ENCODE measurements at regions not wholly inside any gene's neighbourhood (a gene's known extent, or its start where the extent isn't known, plus 50 kb on each side); places are given as distances from the start of the nearest gene placed in this dataset.

- no peak for DNase-seq (ENCODE audit: low spot score)
These were observed 51.4 kb upstream of the MSX1 start for GRCh38 chr4:4808086-4808485.

- DNase-seq (ENCODE audit: low spot score) = peak; percentile 73
These were observed 53.6 kb upstream of the MSX1 start for GRCh38 chr4:4805887-4806286.

GRCh38 chr4:4803912-4804296, 55.6 kb upstream of the MSX1 start:
- no peak for DNase-seq (ENCODE audit: low spot score)

- DNase-seq (ENCODE audit: low spot score) = peak; percentile 24
These were observed 56.1 kb upstream of the MSX1 start for GRCh38 chr4:4803216-4803911.

GRCh38 chr4:4800646-4801408, 58.6 kb upstream of the MSX1 start:
- DNase-seq (ENCODE audit: low spot score) = no peak

- no peak for DNase-seq (ENCODE audit: low spot score)
These were observed 65.0 kb upstream of the MSX1 start for GRCh38 chr4:4794421-4794820.

GRCh38 chr4:4792466-4792865, 67.0 kb upstream of the MSX1 start:
- no peak for DNase-seq (ENCODE audit: low spot score)

GRCh38 chr4:4791299-4792111, 68.0 kb upstream of the MSX1 start:
- no peak for DNase-seq (ENCODE audit: low spot score)

- no peak for DNase-seq (ENCODE audit: low spot score)
These were observed 70.0 kb upstream of the MSX1 start for GRCh38 chr4:4789462-4789861.

GRCh38 chr4:4788573-4788972, 70.9 kb upstream of the MSX1 start:
- DNase-seq (ENCODE audit: low spot score) = no peak

GRCh38 chr4:4787421-4787820, 72.0 kb upstream of the MSX1 start:
- DNase-seq (ENCODE audit: low spot score) = no peak

GRCh38 chr4:4784379-4784778, 75.1 kb upstream of the MSX1 start:
- DNase-seq (ENCODE audit: low spot score) = peak; percentile 85

- DNase-seq (ENCODE audit: low spot score) = no peak
These were observed 75.6 kb upstream of the MSX1 start for GRCh38 chr4:4783847-4784246.

GRCh38 chr4:4782969-4783368, 76.5 kb upstream of the MSX1 start:
- DNase-seq (ENCODE audit: low spot score) = no peak

GRCh38 chr4:4781936-4782707, 77.3 kb upstream of the MSX1 start:
- no peak for DNase-seq (ENCODE audit: low spot score)

GRCh38 chr4:4780729-4781244, 78.7 kb upstream of the MSX1 start:
- no peak for DNase-seq (ENCODE audit: low spot score)

GRCh38 chr4:4779486-4779885, 80.0 kb upstream of the MSX1 start:
- no peak for DNase-seq (ENCODE audit: low spot score)

- DNase-seq (ENCODE audit: low spot score) = no peak
These were observed 80.4 kb upstream of the MSX1 start for GRCh38 chr4:4779054-4779453.

- no peak for DNase-seq (ENCODE audit: low spot score)
These were observed 80.9 kb upstream of the MSX1 start for GRCh38 chr4:4778554-4778953.

- no peak for DNase-seq (ENCODE audit: low spot score)
These were observed 82.5 kb upstream of the MSX1 start for GRCh38 chr4:4776934-4777333.

GRCh38 chr4:4776335-4776734, 83.1 kb upstream of the MSX1 start:
- no peak for DNase-seq (ENCODE audit: low spot score)
